ENCODE measurements at regions not wholly inside any gene's neighbourhood (a gene's known extent, or its start where the extent isn't known, plus 50 kb on each side); places are given as distances from the start of the nearest gene placed in this dataset.

GRCh38 chr11:26040339-26040738, 291.6 kb upstream of the ANO3 start:
- DNase-seq (ENCODE audit: low spot score) = no peak

- DNase-seq (ENCODE audit: low spot score) = no peak
These were observed 289.8 kb upstream of the ANO3 start for GRCh38 chr11:26042113-26042512.

GRCh38 chr11:26043665-26044064, 288.3 kb upstream of the ANO3 start:
- DNase-seq (ENCODE audit: low spot score) = no peak

- DNase-seq (ENCODE audit: low spot score) = no peak
These were observed 287.5 kb upstream of the ANO3 start for GRCh38 chr11:26044389-26044788.

GRCh38 chr11:26045082-26045481, 286.8 kb upstream of the ANO3 start:
- no peak for DNase-seq (ENCODE audit: low spot score)

GRCh38 chr11:26048271-26048670, 283.7 kb upstream of the ANO3 start:
- no peak for DNase-seq (ENCODE audit: low spot score)

- DNase-seq (ENCODE audit: low spot score) = no peak
These were observed 278.0 kb upstream of the ANO3 start for GRCh38 chr11:26053966-26054365.

- DNase-seq (ENCODE audit: low spot score) = no peak
These were observed 269.3 kb upstream of the ANO3 start for GRCh38 chr11:26062660-26063059.

GRCh38 chr11:26063915-26064314, 268.0 kb upstream of the ANO3 start:
- no peak for DNase-seq (ENCODE audit: low spot score)

GRCh38 chr11:26065944-26066343, 266.0 kb upstream of the ANO3 start:
- no peak for DNase-seq (ENCODE audit: low spot score)

GRCh38 chr11:26070714-26071380, 261.1 kb upstream of the ANO3 start:
- DNase-seq (ENCODE audit: low spot score) = no peak

GRCh38 chr11:26072614-26073153, 259.2 kb upstream of the ANO3 start:
- no peak for DNase-seq (ENCODE audit: low spot score)

GRCh38 chr11:26073646-26074045, 258.3 kb upstream of the ANO3 start:
- DNase-seq (ENCODE audit: low spot score) = no peak

- no peak for DNase-seq (ENCODE audit: low spot score)
These were observed 255.5 kb upstream of the ANO3 start for GRCh38 chr11:26076233-26076990.

- no peak for DNase-seq (ENCODE audit: low spot score)
These were observed 253.6 kb upstream of the ANO3 start for GRCh38 chr11:26078231-26078821.

GRCh38 chr11:26084313-26084712, 247.6 kb upstream of the ANO3 start:
- DNase-seq (ENCODE audit: low spot score) = no peak

GRCh38 chr11:26086028-26086427, 245.9 kb upstream of the ANO3 start:
- no peak for DNase-seq (ENCODE audit: low spot score)

- no peak for DNase-seq (ENCODE audit: low spot score)
These were observed 244.6 kb upstream of the ANO3 start for GRCh38 chr11:26087120-26087935.

- DNase-seq (ENCODE audit: low spot score) = no peak
These were observed 243.5 kb upstream of the ANO3 start for GRCh38 chr11:26088391-26088790.

GRCh38 chr11:26090651-26091050, 241.3 kb upstream of the ANO3 start:
- no peak for DNase-seq (ENCODE audit: low spot score)

GRCh38 chr11:26093206-26093605, 238.7 kb upstream of the ANO3 start:
- no peak for DNase-seq (ENCODE audit: low spot score)

GRCh38 chr11:26095340-26095739, 236.6 kb upstream of the ANO3 start:
- no peak for DNase-seq (ENCODE audit: low spot score)

Data from AG08396 (cell line).